ENCODE measurements at regions not wholly inside any gene's neighbourhood (a gene's known extent, or its start where the extent isn't known, plus 50 kb on each side); places are given as distances from the start of the nearest gene placed in this dataset.

- Histone ChIP-seq H3K4me3 (no peak overlapping the region), H3K36me3 (no peaks in the 10 kb centered on the region), H3K4me1 (peaks cover 0 to 2% (median 0%) of the 10 kb centered on the region in 9 donors), H3K27me3 (no peaks in the 10 kb centered on the region), H3K27ac (no peak overlapping the region), H3K9me3 (peaks cover 0 to 6% (median 0%) of the 10 kb centered on the region in 11 donors)
- DNase-seq, result no peak
- WGBS, 2 donors, result 94 to 97% methylated on average over 3 of the region's 3 CpGs
- TF ChIP-seq, protein P1, sequence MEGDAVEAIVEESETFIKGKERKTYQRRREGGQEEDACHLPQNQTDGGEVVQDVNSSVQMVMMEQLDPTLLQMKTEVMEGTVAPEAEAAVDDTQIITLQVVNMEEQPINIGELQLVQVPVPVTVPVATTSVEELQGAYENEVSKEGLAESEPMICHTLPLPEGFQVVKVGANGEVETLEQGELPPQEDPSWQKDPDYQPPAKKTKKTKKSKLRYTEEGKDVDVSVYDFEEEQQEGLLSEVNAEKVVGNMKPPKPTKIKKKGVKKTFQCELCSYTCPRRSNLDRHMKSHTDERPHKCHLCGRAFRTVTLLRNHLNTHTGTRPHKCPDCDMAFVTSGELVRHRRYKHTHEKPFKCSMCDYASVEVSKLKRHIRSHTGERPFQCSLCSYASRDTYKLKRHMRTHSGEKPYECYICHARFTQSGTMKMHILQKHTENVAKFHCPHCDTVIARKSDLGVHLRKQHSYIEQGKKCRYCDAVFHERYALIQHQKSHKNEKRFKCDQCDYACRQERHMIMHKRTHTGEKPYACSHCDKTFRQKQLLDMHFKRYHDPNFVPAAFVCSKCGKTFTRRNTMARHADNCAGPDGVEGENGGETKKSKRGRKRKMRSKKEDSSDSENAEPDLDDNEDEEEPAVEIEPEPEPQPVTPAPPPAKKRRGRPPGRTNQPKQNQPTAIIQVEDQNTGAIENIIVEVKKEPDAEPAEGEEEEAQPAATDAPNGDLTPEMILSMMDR (IDR thresholded peaks at IDR 0.05), result no peak
- ATAC-seq, result no peak
- intact Hi-C loops (cut with DNase I), result no loop called here
These were observed 123.7 kb downstream of the KLF6 start for GRCh38 chr10:3661271-3661670.

GRCh38 chr10:3660753-3661152, 124.3 kb downstream of the KLF6 start:
- Histone ChIP-seq H3K4me1 (no peaks in the 10 kb centered on the region), H3K27ac (no peak overlapping the region), H3K9me3 (peaks cover 0 to 6% (median 0%) of the 10 kb centered on the region in 11 donors), H3K4me3 (no peak overlapping the region), H3K36me3 (no peaks in the 10 kb centered on the region), H3K27me3 (no peaks in the 10 kb centered on the region)
- DNase-seq (no peak), ATAC-seq (no peak)
- intact Hi-C loops (cut with DNase I), result no loop called here
- TF ChIP-seq, protein P1 (IDR thresholded peaks at IDR 0.05), result no peak
- WGBS, 2 donors, result 84 to 96% methylated on average over 6 to 7 of the region's 7 CpGs

DNA sequence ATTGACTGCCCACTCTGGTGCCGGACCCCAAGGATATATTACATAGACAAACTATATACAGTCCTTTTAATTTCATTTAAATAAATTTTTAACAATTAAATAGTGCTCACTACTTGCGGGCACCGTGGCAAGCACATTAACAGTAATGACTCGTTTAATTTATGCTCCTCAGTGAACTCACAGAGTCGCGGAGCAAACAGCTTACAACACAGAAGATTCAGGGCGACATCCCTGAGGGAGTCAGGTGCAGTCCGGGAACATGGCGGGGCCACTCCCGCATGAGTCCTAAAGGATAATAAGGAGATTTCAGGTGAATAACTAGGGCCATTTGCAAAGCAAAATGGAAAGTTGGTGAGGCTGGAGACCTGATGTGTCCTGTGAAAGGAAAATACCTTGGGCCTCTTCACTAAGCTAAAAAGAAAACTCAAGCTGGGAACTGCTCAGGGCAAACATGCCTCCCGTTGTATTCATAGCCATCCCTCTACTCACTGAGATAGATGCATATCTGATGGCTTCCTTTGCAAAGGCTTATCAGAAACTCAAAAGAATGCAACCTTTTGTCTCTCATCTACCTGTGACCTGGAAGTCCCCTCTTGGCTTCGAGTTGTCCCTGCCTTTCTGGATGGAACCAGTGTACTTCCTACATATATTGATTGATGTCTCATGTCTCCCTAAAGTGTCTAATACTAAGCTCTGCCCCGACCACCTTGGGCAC, 125.6 kb downstream of the KLF6 start:
- Histone ChIP-seq H3K9me3 (peaks cover 0 to 6% (median 0%) of the 10 kb centered on the region in 11 donors), H3K27ac (no peak overlapping the region), H3K4me3 (no peak overlapping the region), H3K4me1 (peaks cover 0 to 3% (median 0%) of the 10 kb centered on the region in 9 donors), H3K27me3 (no peaks in the 10 kb centered on the region), H3K36me3 (no peaks in the 10 kb centered on the region)
- intact Hi-C loops (cut with DNase I), result no loop called here
- TF ChIP-seq, protein P1 (IDR thresholded peaks at IDR 0.05), result no peak
- DNase-seq (no peak), ATAC-seq (no peak)
- WGBS, 2 donors, result 89 to 93% methylated on average over 13 of the region's 13 CpGs

DNA sequence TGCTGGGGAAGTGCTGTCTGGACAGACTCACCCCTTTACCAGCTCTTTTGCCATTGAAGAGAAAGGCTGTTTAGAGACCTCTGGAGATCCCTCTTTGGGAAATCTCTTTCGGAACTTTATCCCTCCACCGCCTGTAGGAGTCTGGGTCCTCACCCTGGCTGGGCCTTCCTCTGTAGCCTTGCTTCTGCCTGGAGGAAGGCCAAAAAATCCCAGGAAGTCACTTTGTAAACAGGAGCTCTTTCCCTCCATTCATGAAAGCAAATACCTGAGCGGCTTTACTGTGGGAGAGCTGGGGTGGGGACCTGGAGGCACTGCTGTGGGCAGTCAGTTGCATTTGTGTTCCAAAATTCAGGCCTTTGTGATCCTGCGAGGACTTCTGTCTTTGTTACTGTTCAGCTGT, 126.2 kb downstream of the KLF6 start:
- intact Hi-C loops (cut with DNase I), result no loop called here
- Histone ChIP-seq H3K9me3 (peaks cover 0 to 6% (median 0%) of the 10 kb centered on the region in 11 donors), H3K4me1 (peaks cover 0 to 3% (median 0%) of the 10 kb centered on the region in 9 donors), H3K36me3 (no peaks in the 10 kb centered on the region), H3K27me3 (no peaks in the 10 kb centered on the region), H3K27ac (no peak overlapping the region), H3K4me3 (no peak overlapping the region)
- ATAC-seq (no peak), DNase-seq (no peak)
- 56 to 59% methylated on average over 4 of the region's 4 CpGs for WGBS, 2 donors
- TF ChIP-seq, protein P1 (IDR thresholded peaks at IDR 0.05), result no peak
